Inferior parietal cortex (tissue), 1 donor: ENCODE measurements at regions not wholly inside any gene's neighbourhood (a gene's known extent, or its start where the extent isn't known, plus 50 kb on each side); places are given as distances from the start of the nearest gene placed in this dataset.
A peak's percentile ranks its signal among the peaks of the same experiment; 100 is the strongest.
"Not testable (repeated sequence)": the region's sequence is repeated elsewhere in the genome, so short reads cannot be mapped to it uniquely, and the experiment has no call there.

Experiments
- DNase-seq: peaks from one replicate; pipeline ENCODE4 v3.0.0-alpha.2; 2016; ENCODE audit errors: extremely low spot score

- no peak for DNase-seq
Measured at GRCh38 chr2:31660812-31661335, 80.1 kb upstream of the SRD5A2 start.

- no peak for DNase-seq
Measured at GRCh38 chr2:31660165-31660564, 79.4 kb upstream of the SRD5A2 start.

- DNase-seq: peak; percentile 44
Measured at GRCh38 chr2:31654241-31654640, 73.5 kb upstream of the SRD5A2 start.

- DNase-seq: no peak
Measured at GRCh38 chr2:31651736-31652135, 71.0 kb upstream of the SRD5A2 start.

GRCh38 chr2:31651267-31651666 lies 70.5 kb upstream of the SRD5A2 start:
- no peak for DNase-seq

GRCh38 chr2:31644551-31644950 lies 63.8 kb upstream of the SRD5A2 start:
- DNase-seq: no peak

- DNase-seq: no peak
Measured at GRCh38 chr2:31642707-31643106, 62.0 kb upstream of the SRD5A2 start.

- not testable (repeated sequence) for DNase-seq
Measured at GRCh38 chr2:31632201-31632600, 51.5 kb upstream of the SRD5A2 start.
